ENCODE measurements at regions not wholly inside any gene's neighbourhood (a gene's known extent, or its start where the extent isn't known, plus 50 kb on each side); places are given as distances from the start of the nearest gene placed in this dataset.

GRCh38 chr14:83331513-83331912, 1797.9 kb upstream of the SEL1L start (continued):
- TF ChIP-seq REST (IDR thresholded peaks at IDR 0.05; ENCODE audit: unreplicated experiment) (no peak), JUNB (IDR thresholded peaks at IDR 0.05; ENCODE audit: unreplicated experiment) (no peak), STAT1 (IDR thresholded peaks at IDR 0.05; ENCODE audit: unreplicated experiment) (no peak)

- no peaks in the 10 kb centered on the region for H3K79me2 ChIP-seq (replicated peaks; ENCODE audit: insufficient read depth)
- no peak overlapping the region for H3K27ac Mint-ChIP-seq
- H3K9me2 ChIP-seq (ENCODE audit: insufficient read depth) = no peaks in the 10 kb centered on the region
- H3K27ac ChIP-seq (ENCODE audit: low read depth) = no peak overlapping the region
- DNase-seq (ENCODE audit: low spot score) = no peak
- ATAC-seq = no peak
- no peaks in the 10 kb centered on the region for H3F3A ChIP-seq (replicated peaks; ENCODE audit: low read depth)
- H3K9me3 Mint-ChIP-seq = no peaks in the 10 kb centered on the region; the same call in 2 of the 3 replicates
- H3K27me3 ChIP-seq (ENCODE audit: insufficient read depth) = no peaks in the 10 kb centered on the region
- no peaks in the 10 kb centered on the region for H3K4me1 ChIP-seq (ENCODE audit: insufficient read depth)
- no peak overlapping the region for H3K4me2 ChIP-seq
- no peak overlapping the region for H2AFZ ChIP-seq
- H3K36me3 Mint-ChIP-seq (ENCODE audit: low read depth) = no peaks in the 10 kb centered on the region
- no peaks in the 10 kb centered on the region for H4K20me1 ChIP-seq (replicated peaks; ENCODE audit: insufficient read depth)
- no peaks in the 10 kb centered on the region for H3K36me3 ChIP-seq (ENCODE audit: insufficient read depth)
- H3K4me1 Mint-ChIP-seq = no peaks in the 10 kb centered on the region
- H3K27me3 Mint-ChIP-seq (ENCODE audit: insufficient read depth, low read depth, poor library complexity) = no peaks in the 10 kb centered on the region
- no peak overlapping the region for H3K4me3 Mint-ChIP-seq
- no peak overlapping the region for H3K4me3 ChIP-seq
- no peak for TF ChIP-seq REST (IDR thresholded peaks at IDR 0.05; ENCODE audit: unreplicated experiment)
- TF ChIP-seq ZNF331 (CRISPR knock-in tag; IDR thresholded peaks at IDR 0.05; ENCODE audit: low read depth) = no peak
- TF ChIP-seq JUNB (IDR thresholded peaks at IDR 0.05; ENCODE audit: unreplicated experiment) = no peak
- TF ChIP-seq EZH2phosphoT487 (IDR thresholded peaks at IDR 0.05; ENCODE audit: unreplicated experiment) = no peak
- no peak for TF ChIP-seq NANOG (IDR thresholded peaks at IDR 0.05; ENCODE audit: borderline replicate concordance)
- TF ChIP-seq EZH2 (IDR thresholded peaks at IDR 0.05; ENCODE audit: low read depth, unreplicated experiment) = no peak
- no peak for TF ChIP-seq CTCF (conservative IDR thresholded peaks at IDR 0.05; ENCODE audit: low read depth in 2 of 2)
- TF ChIP-seq ZNF462 (CRISPR knock-in tag; IDR thresholded peaks at IDR 0.05) = no peak
- no peak for TF ChIP-seq POLR2AphosphoS5 (IDR thresholded peaks at IDR 0.05; ENCODE audit: low read depth)
Measured at GRCh38 chr14:83342590-83342989, 1808.9 kb upstream of the SEL1L start.

All from GM23338 (cell line).